ENCODE measurements at regions not wholly inside any gene's neighbourhood (a gene's known extent, or its start where the extent isn't known, plus 50 kb on each side); places are given as distances from the start of the nearest gene placed in this dataset.

- TF ChIP-seq CTCF (conservative IDR thresholded peaks at IDR 0.05; ENCODE audit: low read depth, low read length): no peak
- H3K4me3 ChIP-seq (ENCODE audit: low read length): no peak overlapping the region
- DNase-seq (ENCODE audit: low read depth): no peak
Measured at GRCh38 chr14:28113311-28113710, 653.3 kb upstream of the FOXG1 start.

GRCh38 chr14:28116716-28117115 lies 649.9 kb upstream of the FOXG1 start:
- DNase-seq (ENCODE audit: low read depth): no peak
- no peak for TF ChIP-seq CTCF (conservative IDR thresholded peaks at IDR 0.05; ENCODE audit: low read depth, low read length)
- H3K4me3 ChIP-seq (ENCODE audit: low read length): no peak overlapping the region

GRCh38 chr14:28119849-28120248 lies 646.7 kb upstream of the FOXG1 start:
- H3K4me3 ChIP-seq (ENCODE audit: low read length): no peak overlapping the region
- TF ChIP-seq CTCF (conservative IDR thresholded peaks at IDR 0.05; ENCODE audit: low read depth, low read length): no peak
- no peak for DNase-seq (ENCODE audit: low read depth)

GRCh38 chr14:28120391-28120790 lies 646.2 kb upstream of the FOXG1 start:
- no peak for DNase-seq (ENCODE audit: low read depth)
- no peak overlapping the region for H3K4me3 ChIP-seq (ENCODE audit: low read length)
- no peak for TF ChIP-seq CTCF (conservative IDR thresholded peaks at IDR 0.05; ENCODE audit: low read depth, low read length)

GRCh38 chr14:28121512-28122297 lies 644.9 kb upstream of the FOXG1 start:
- no peak for TF ChIP-seq CTCF (conservative IDR thresholded peaks at IDR 0.05; ENCODE audit: low read depth, low read length)
- DNase-seq (ENCODE audit: low read depth): no peak
- no peak overlapping the region for H3K4me3 ChIP-seq (ENCODE audit: low read length)

GRCh38 chr14:28130610-28131284 lies 635.8 kb upstream of the FOXG1 start:
- no peak for TF ChIP-seq CTCF (conservative IDR thresholded peaks at IDR 0.05; ENCODE audit: low read depth, low read length)
- H3K4me3 ChIP-seq (ENCODE audit: low read length): no peak overlapping the region
- no peak for DNase-seq (ENCODE audit: low read depth)

GRCh38 chr14:28138341-28138740 lies 628.2 kb upstream of the FOXG1 start:
- no peak for DNase-seq (ENCODE audit: low read depth)
- H3K4me3 ChIP-seq (ENCODE audit: low read length): no peak overlapping the region
- no peak for TF ChIP-seq CTCF (conservative IDR thresholded peaks at IDR 0.05; ENCODE audit: low read depth, low read length)
